GM12801 (cell line): ENCODE measurements at regions not wholly inside any gene's neighbourhood (a gene's known extent, or its start where the extent isn't known, plus 50 kb on each side); places are given as distances from the start of the nearest gene placed in this dataset.

Source experiments
- TF ChIP-seq, protein P1 (sequence below): IDR thresholded peaks from one replicate; pipeline ENCODE4 v1.5.1; 2011; ENCODE audit warnings: control low read depth; ENCODE audit not compliant: insufficient read length; ENCODE audit errors: extremely low read depth

DNA sequence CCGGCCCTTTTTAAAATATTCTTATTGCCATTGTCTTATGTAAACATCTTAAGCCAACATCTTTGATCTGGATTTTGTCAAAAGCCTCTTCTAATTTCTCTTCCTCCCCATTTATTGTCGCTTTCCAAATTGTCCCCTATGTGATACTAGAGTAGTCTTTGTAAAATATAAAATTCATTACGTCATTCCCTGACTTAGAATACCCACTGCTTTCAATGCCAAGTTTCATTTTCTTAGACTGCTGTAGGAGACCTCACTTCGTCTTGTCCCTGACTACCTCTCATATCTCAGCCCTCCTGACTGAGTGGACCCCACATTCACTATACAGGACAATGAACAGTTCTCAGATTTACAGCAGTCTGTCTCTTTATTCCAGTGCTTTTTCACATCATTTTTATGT is 633.9 kb upstream of the LMO3 start:
- TF ChIP-seq, protein P1, sequence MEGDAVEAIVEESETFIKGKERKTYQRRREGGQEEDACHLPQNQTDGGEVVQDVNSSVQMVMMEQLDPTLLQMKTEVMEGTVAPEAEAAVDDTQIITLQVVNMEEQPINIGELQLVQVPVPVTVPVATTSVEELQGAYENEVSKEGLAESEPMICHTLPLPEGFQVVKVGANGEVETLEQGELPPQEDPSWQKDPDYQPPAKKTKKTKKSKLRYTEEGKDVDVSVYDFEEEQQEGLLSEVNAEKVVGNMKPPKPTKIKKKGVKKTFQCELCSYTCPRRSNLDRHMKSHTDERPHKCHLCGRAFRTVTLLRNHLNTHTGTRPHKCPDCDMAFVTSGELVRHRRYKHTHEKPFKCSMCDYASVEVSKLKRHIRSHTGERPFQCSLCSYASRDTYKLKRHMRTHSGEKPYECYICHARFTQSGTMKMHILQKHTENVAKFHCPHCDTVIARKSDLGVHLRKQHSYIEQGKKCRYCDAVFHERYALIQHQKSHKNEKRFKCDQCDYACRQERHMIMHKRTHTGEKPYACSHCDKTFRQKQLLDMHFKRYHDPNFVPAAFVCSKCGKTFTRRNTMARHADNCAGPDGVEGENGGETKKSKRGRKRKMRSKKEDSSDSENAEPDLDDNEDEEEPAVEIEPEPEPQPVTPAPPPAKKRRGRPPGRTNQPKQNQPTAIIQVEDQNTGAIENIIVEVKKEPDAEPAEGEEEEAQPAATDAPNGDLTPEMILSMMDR = no peak

DNA sequence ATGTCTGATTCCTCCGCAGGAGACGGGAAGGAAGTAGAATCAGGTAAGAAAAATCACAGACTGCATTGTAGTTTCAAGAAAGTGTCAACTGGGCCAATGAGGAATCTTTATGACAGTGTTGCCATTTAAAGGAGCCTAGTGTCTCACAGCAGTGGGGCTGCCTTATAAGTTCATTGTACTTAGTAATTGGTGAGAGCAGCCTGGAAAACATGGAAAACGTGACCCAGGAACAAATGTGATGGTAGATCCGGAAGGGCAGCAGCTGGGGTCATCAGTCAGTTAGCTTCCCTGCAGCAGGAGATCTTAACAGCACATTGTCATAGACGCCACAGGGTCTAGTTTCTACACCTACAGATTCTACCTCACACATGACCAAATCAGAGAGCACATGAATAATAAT is 630.0 kb upstream of the LMO3 start:
- TF ChIP-seq, protein P1 = no peak

DNA sequence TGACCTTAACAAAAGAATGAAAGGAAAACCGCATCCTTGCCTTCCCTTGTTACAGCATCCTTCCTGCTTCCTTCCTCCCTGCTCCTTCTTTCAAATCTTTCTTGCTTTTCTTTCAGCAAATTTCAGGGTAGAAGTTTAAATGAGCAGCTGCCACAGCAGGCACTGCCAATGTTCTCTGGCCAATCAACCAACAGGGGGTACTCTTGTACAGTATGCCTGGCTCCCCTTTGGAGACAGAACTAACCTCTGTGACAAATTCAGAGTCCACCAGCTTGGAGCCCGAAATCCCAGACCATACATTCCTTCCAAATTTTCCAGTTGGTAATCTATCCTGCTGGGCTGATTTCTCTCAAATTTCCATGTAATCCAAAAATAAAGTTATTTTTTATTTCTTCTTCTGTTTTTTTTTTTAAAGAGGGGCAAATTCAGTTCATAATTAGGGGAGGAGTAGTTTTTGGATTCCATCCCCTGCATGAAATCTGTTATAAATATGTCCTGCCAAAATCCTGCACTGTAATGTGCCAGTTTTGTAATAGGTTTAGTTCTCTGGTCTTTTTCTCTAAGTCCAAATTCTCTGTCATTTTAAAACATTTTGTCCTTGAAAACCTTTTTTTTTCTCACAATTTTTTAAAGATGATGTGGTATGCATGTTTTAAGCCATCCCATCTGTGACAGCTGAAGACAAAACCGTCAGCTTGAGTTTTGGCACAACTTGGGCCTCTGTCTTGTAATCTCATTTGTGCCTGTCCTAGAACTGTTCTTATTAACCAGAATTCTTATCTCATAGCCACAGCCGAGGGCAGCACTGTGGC is 610.0 kb upstream of the LMO3 start:
- TF ChIP-seq, protein P1 = no peak

DNA sequence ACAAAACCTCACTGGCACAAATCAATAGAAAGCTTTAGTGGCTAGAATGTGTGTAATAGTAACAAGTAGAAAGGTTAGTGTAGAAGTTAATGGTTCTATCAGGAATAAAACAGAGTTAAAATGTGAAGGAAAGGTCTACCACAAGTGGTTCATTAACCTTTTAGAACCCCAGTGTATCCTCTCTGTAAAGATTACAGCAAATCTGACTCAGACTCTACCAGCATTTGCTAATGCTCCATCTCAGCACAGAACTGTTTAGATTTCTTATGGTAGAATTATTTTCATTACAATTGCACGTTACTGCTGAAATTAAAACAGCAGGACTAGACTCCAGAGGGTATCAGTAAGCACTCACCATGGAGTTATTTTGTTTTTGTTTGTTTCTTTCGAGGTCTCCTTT is 609.0 kb upstream of the LMO3 start:
- TF ChIP-seq, protein P1 = no peak

DNA sequence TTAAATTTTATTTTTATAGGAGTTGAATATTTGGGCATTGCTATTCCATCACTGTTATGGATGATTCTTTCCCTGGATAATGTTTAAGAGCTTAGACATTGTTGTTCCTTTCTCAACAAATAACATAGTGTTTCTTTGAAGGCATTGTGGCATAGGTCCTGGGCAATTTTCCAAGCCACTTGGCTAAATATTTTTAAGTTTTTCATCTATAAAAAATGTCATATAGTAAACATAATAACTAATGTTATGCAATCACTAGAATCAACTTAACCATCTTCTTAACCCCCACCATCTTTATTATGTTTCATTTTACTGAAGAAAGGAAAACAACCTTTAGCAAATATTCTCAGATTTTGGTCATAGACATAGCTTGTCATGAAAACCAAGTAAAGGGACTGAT is 600.6 kb upstream of the LMO3 start:
- TF ChIP-seq, protein P1 = no peak

DNA sequence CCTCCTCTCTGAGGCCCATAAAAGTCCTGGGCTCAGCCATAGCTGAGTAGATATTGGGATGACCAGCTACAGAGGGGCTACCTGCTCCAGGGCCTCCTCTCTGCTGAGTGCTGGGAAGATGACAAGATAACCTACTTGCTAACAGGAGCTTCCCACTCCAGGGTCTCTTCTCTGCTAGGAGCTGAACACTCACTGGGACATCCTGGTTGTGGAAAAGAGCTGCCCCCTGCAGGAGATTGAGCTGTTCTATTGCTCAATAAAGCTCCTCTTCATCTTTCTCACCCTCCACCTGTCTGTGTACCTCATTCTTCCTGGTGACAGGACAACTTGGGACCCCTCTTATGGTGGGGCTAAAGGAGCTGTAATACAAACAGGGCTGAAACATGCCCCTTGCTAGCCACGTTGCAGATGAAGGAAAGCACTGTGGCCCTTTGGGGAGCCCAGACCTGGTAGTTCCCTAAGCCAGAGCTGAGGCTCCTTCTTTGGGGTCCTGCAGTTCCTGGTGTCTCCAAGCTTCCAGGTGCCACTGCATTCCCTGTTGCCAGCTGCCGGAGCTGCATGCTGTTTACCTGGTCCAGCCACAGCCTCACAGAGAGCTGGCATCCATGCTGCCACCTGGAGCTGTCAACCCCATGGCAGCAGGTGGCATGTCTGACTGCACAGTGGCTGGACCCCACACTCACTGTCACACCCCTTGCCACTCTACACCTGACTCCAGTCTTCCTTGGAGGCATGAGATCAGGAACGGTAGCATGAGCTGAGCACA is 598.5 kb upstream of the LMO3 start:
- TF ChIP-seq, protein P1 = no peak

DNA sequence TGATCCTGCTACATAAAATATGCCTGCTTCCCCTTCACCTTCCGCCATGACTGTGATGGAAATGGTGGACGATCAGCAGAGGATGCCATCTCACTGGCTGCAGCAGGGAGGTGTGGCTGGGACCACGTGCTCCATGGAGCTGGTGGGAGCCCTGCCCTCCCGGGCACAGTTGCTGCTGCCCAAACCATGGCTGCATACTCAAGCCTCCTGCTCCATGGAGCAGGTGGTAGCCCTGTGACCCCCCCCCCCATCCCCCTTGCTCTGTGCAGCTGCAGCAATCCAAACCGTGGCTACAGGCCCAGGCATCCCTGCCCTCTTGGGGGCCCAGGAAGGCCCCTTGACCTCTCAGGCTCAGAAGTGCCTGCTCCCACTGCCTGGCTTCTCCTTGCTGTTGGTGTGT is 597.5 kb upstream of the LMO3 start:
- TF ChIP-seq, protein P1 = no peak
